GM12878 (cell line): ENCODE measurements at regions not wholly inside any gene's neighbourhood (a gene's known extent, or its start where the extent isn't known, plus 50 kb on each side); places are given as distances from the start of the nearest gene placed in this dataset.

Source experiments
- ATAC-seq: fragments of 200-7000 bp; cut with Tn5 transposase; 3 replicates; pipeline ENCODE4 v1.9.1; 2020; ENCODE audit warnings: mild to moderate bottlenecking, moderate library complexity
- BruUV-seq: library from RNA; stranded (reverse); fragments of 400-500 nt; replicated peaks from 2 replicates; lab custom pipeline; 2021; lab: Mats Ljungman, UMichigan
- CTCF ChIA-PET: fragments of 300-600 bp; sonication (Branson Sonifier 250); formaldehyde crosslinking; extraction: SDS; loops from one replicate; lab custom pipeline; 2021; ENCODE audit warnings: inconsistent platforms; lab: Yijun Ruan, JAX
- POLR2A ChIA-PET: fragments of 350-600 bp; formaldehyde crosslinking; extraction: SDS; loops from one replicate; lab custom pipeline; 2021; ENCODE audit warnings: inconsistent platforms; lab: Charles Lee
- RAD21 ChIA-PET: fragments of 300-600 bp; sonication (Branson Sonifier 250); formaldehyde crosslinking; loops from one replicate; lab custom pipeline; 2023; ENCODE audit warnings: antibody characterized with exemption; ENCODE audit not compliant: unreplicated experiment; lab: Charles Lee
- SMC1A ChIA-PET: fragments of 300-600 bp; sonication (Branson Sonifier 250); formaldehyde crosslinking; loops from one replicate; lab custom pipeline; 2023; ENCODE audit not compliant: unreplicated experiment, uncharacterized antibody; lab: Charles Lee
- DNase-seq: peaks from one replicate; pipeline ENCODE4 v3.0.0-alpha.2; 2011; ENCODE audit warnings: low read depth, low spot score
- FAIRE-seq: peaks from 3 replicates; lab custom pipeline; 2011; peaks lifted over from hg19 to GRCh38; lab: Jason Lieb, UNC
- H2AFZ ChIP-seq: 2 replicates; pipeline ENCODE4 v1.6.0; 2011; ENCODE audit warnings: low read depth, low read length, control low read depth; ENCODE audit not compliant: control insufficient read depth
- H3K27ac ChIP-seq: 2 replicates; pipeline ENCODE4 v1.5.1; 2011; ENCODE audit warnings: control low read depth; ENCODE audit not compliant: control insufficient read depth, insufficient read depth
- H3K27me3 ChIP-seq, 2 experiments: replicated peaks in 1 of 2; 2 replicates each; pipeline versions ENCODE4 v1.6.0 to v1.6.1; 2011; ENCODE audit warnings: low read length in 1 of 2; ENCODE audit not compliant: control insufficient read depth in 2 of 2, insufficient read depth in 2 of 2
- H3K36me3 ChIP-seq, 2 experiments: 2 replicates each; pipeline ENCODE4 v1.5.1; 2011; ENCODE audit warnings: low read length in 1 of 2; ENCODE audit not compliant: control insufficient read depth in 2 of 2, insufficient read depth in 2 of 2
- H3K4me1 ChIP-seq: 2 replicates; pipeline ENCODE4 v1.6.1; 2011; ENCODE audit warnings: mild to moderate bottlenecking, low read length, moderate library complexity, mixed read lengths; ENCODE audit not compliant: control insufficient read depth, insufficient read depth
- H3K4me2 ChIP-seq: 2 replicates; pipeline ENCODE4 v1.6.0; 2011; ENCODE audit warnings: control low read depth; ENCODE audit not compliant: control insufficient read depth, insufficient read depth
- H3K4me3 ChIP-seq: fragments of 200-600 bp; sonication (generic); 2 replicates; pipeline ENCODE4 v1.5.1; 2016
- H3K79me2 ChIP-seq: 2 replicates; pipeline ENCODE4 v1.6.0; 2011; ENCODE audit warnings: low read length; ENCODE audit not compliant: control insufficient read depth, insufficient read depth
- H3K9ac ChIP-seq: 2 replicates; pipeline ENCODE4 v1.8.0; 2011; ENCODE audit warnings: low read length, control low read depth, mixed read lengths; ENCODE audit not compliant: control insufficient read depth, insufficient read depth
- H3K9me3 ChIP-seq: replicated peaks from 3 replicates; pipeline ENCODE4 v1.5.1; 2011; ENCODE audit warnings: mild to moderate bottlenecking, low read length; ENCODE audit not compliant: control insufficient read depth, insufficient read depth
- H4K20me1 ChIP-seq: 2 replicates; pipeline ENCODE4 v1.6.0; 2011; ENCODE audit not compliant: control insufficient read depth, insufficient read depth
- BACH1 ChIP-seq: fragments of 450-650 bp; IDR thresholded peaks from 2 replicates; pipeline ENCODE4 v1.6.1; 2017; ENCODE audit warnings: mild to moderate bottlenecking, borderline replicate concordance
- BCL3 ChIP-seq: IDR thresholded peaks from 2 replicates; pipeline ENCODE4 v1.6.1; 2011; ENCODE audit warnings: borderline replicate concordance, low read depth, mild to moderate bottlenecking, moderate library complexity, low read length; ENCODE audit not compliant: insufficient read depth, poor library complexity, severe bottlenecking
- CBFB ChIP-seq: IDR thresholded peaks from 2 replicates; pipeline ENCODE4 v1.6.1; 2016; ENCODE audit warnings: antibody characterized with exemption, low read depth
- MXI1 ChIP-seq: fragments of 150-350 bp; IDR thresholded peaks from 2 replicates; pipeline ENCODE4 v1.6.1; 2011; ENCODE audit warnings: low read depth, mild to moderate bottlenecking, inconsistent platforms, low read length, improper control_type of control experiment
- RAD51 ChIP-seq: fragments of 450-650 bp; IDR thresholded peaks from 2 replicates; pipeline ENCODE4 v1.6.1; 2016; ENCODE audit warnings: moderate library complexity, mild to moderate bottlenecking, inconsistent platforms
- RCOR1 ChIP-seq: conservative IDR thresholded peaks from 2 replicates; pipeline ENCODE4 v1.6.1; 2012; ENCODE audit warnings: low read depth, low read length, improper control_type of control experiment
- STAT1 ChIP-seq: fragments of 450-650 bp; conservative IDR thresholded peaks from 2 replicates; pipeline ENCODE4 v1.6.1; 2014; ENCODE audit warnings: antibody characterized with exemption, mild to moderate bottlenecking
- SUPT20H ChIP-seq: IDR thresholded peaks from 2 replicates; pipeline ENCODE4 v1.6.1; 2011; ENCODE audit warnings: low read depth, mild to moderate bottlenecking, low read length, moderate library complexity, borderline replicate concordance; ENCODE audit not compliant: control insufficient read depth
- TARDBP ChIP-seq: IDR thresholded peaks from 2 replicates; pipeline ENCODE4 v1.6.1; 2016; ENCODE audit warnings: borderline replicate concordance
- ZNF687 ChIP-seq: fragments of 450-650 bp; IDR thresholded peaks from 2 replicates; pipeline ENCODE4 v1.6.1; 2017; ENCODE audit warnings: mild to moderate bottlenecking, moderate library complexity
- WGBS: methylation state at CpG from one replicate; pipeline ENCODE4 v1.1.6; 2016; ENCODE audit warnings: low lambda C conversion rate; ENCODE audit not compliant: insufficient replicate concordance, insufficient coverage; ENCODE audit errors: missing lambda C conversion rate; 5-methylcytosine and 5-hydroxymethylcytosine counted together
- in situ Hi-C: fragments of 300-500 bp; cut with MboI; formaldehyde crosslinking; loops from 9 replicates; pipeline ENCODE4 v1.14.3; 2018; ENCODE audit warnings: mixed read lengths
- intact Hi-C: fragments of 100-400 bp; cut with micrococcal nuclease; formaldehyde crosslinking; loops from one replicate; pipeline ENCODE4 v1.14.2; 2022; ENCODE audit not compliant: unreplicated experiment

GRCh38 chr2:155905657-155906056, 426.9 kb downstream of the NR4A2 start:
- no peak overlapping the region for H2AFZ ChIP-seq
- TF ChIP-seq CBFB = no peak
- no peak for TF ChIP-seq RCOR1
- no peaks in the 10 kb centered on the region for H3K4me1 ChIP-seq
- no peak overlapping the region for H3K4me2 ChIP-seq
- ATAC-seq = no peak
- SMC1A ChIA-PET = interaction anchor here (1.0 kb wide), 2 partner anchors 9 to 10 kb away, joined by 3 read pairs; no protein-coding TSS in a partner anchor
- POLR2A ChIA-PET = no interaction called here
- H3K27ac ChIP-seq = no peak overlapping the region
- BruUV-seq = no TSS peak
- 5% methylated on average over 1 of the region's 1 CpG for WGBS
- no peaks in the 10 kb centered on the region for H3K36me3 ChIP-seq
- in situ Hi-C loops (no loop called here), intact Hi-C loops (no loop called here)
- no peak for FAIRE-seq
- CTCF ChIA-PET = no interaction called here
- H3K9ac ChIP-seq = no peak overlapping the region
- H3K4me3 ChIP-seq = no peak overlapping the region
- DNase-seq = no peak
- no peaks in the 10 kb centered on the region for H3K79me2 ChIP-seq
- no peaks in the 10 kb centered on the region for H3K27me3 ChIP-seq
- no peaks in the 10 kb centered on the region; the same call in 1 of the 2 replicates for H4K20me1 ChIP-seq
- no peaks in the 10 kb centered on the region for H3K9me3 ChIP-seq
- RAD21 ChIA-PET = no interaction called here

GRCh38 chr2:155904720-155905119, 427.8 kb downstream of the NR4A2 start:
- H3K9me3 ChIP-seq = no peaks in the 10 kb centered on the region
- H3K27ac ChIP-seq = no peak overlapping the region
- H3K4me1 ChIP-seq = no peaks in the 10 kb centered on the region
- in situ Hi-C loops (no loop called here), intact Hi-C loops (no loop called here)
- 17% methylated on average over 2 of the region's 2 CpGs for WGBS
- FAIRE-seq = no peak
- POLR2A ChIA-PET = no interaction called here
- H3K9ac ChIP-seq = no peak overlapping the region
- CTCF ChIA-PET = no interaction called here
- no peaks in the 10 kb centered on the region; the same call in 1 of the 2 replicates for H4K20me1 ChIP-seq
- no peak overlapping the region for H3K4me2 ChIP-seq
- RAD21 ChIA-PET = no interaction called here
- no peak overlapping the region for H2AFZ ChIP-seq
- no peak for ATAC-seq
- H3K36me3 ChIP-seq = no peaks in the 10 kb centered on the region
- SMC1A ChIA-PET = no interaction called here
- H3K4me3 ChIP-seq = no peak overlapping the region
- no peaks in the 10 kb centered on the region for H3K79me2 ChIP-seq
- DNase-seq = no peak
- H3K27me3 ChIP-seq = no peaks in the 10 kb centered on the region
- BruUV-seq = no TSS peak
- TF ChIP-seq SUPT20H = no peak
- no peak for TF ChIP-seq ZNF687
- no peak for TF ChIP-seq TARDBP
- no peak for TF ChIP-seq MXI1
- no peak for TF ChIP-seq BACH1
- TF ChIP-seq STAT1 = no peak
- no peak for TF ChIP-seq RAD51
- TF ChIP-seq BCL3 = no peak
